ENCODE measurements at regions not wholly inside any gene's neighbourhood (a gene's known extent, or its start where the extent isn't known, plus 50 kb on each side); places are given as distances from the start of the nearest gene placed in this dataset.
"Not testable (repeated sequence)": the region's sequence is repeated elsewhere in the genome, so short reads cannot be mapped to it uniquely, and the experiment has no call there.

DNA sequence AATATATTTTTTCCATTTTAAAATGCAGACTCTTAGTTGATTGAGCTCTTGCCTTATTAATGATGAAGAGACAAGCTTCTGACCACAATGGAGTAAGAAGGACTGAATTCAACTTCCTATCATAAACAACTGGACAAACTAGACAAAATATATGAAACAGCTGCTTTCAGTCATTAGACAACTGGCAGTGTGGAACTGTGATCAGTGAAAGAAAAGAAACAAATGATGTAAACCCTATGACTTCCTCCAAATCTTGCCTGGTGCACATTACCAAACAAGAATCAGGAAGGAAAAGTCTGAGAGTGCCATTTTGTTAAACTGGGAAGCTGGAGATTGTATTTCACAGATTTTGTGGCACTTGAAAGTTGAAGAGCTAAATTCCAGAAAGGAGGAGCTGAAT lies 154.7 kb upstream of the ATXN7L3B start:
- no peak overlapping the region for H3K4me3 ChIP-seq (ENCODE audit: low read depth, low read length)
- no peak for DNase-seq (ENCODE audit: low read depth)
- TF ChIP-seq, protein P1, sequence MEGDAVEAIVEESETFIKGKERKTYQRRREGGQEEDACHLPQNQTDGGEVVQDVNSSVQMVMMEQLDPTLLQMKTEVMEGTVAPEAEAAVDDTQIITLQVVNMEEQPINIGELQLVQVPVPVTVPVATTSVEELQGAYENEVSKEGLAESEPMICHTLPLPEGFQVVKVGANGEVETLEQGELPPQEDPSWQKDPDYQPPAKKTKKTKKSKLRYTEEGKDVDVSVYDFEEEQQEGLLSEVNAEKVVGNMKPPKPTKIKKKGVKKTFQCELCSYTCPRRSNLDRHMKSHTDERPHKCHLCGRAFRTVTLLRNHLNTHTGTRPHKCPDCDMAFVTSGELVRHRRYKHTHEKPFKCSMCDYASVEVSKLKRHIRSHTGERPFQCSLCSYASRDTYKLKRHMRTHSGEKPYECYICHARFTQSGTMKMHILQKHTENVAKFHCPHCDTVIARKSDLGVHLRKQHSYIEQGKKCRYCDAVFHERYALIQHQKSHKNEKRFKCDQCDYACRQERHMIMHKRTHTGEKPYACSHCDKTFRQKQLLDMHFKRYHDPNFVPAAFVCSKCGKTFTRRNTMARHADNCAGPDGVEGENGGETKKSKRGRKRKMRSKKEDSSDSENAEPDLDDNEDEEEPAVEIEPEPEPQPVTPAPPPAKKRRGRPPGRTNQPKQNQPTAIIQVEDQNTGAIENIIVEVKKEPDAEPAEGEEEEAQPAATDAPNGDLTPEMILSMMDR (IDR thresholded peaks at IDR 0.05; ENCODE audit: low read depth, low read length, missing control alignments): no peak

DNA sequence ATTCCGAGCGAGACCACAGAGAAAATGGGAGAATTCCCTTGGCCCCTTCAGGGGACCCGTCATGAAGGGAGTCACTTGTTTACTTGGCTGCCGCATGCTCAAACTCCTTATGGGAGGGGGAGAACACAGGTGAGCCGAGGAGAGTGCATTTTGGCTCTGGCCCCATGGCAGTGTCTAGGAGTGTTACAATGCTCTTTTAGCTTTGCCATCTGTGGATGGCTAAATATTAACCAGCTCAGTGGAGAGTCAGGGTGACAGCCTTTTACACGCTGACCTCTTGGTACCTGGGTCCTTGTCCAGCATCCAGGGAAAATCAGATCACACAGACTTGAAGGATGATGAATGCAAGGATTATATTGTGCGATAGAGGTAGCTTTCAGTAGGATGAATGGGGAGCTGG lies 146.4 kb upstream of the ATXN7L3B start:
- TF ChIP-seq, protein P1 (IDR thresholded peaks at IDR 0.05; ENCODE audit: low read depth, low read length, missing control alignments): no peak
- no peak overlapping the region for H3K4me3 ChIP-seq (ENCODE audit: low read depth, low read length)
- no peak for DNase-seq (ENCODE audit: low read depth)

DNA sequence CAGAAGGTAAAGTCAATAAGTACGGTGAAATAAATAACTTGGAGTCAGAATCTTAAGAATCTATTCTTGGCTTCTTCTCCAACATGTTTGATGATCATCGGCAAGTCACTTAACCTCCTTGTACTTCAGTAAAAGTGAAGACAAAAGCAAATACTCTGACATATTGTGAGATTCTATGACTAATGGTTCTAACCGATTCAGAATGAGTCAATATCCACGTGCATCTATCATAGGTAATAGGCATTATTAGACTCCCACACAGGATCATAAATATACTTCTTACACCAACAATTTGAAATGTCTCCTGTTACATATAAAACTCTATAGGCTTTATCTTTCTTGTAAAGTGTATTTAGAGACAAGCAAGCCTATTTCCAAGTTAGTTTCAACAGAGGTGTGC lies 144.4 kb upstream of the ATXN7L3B start:
- TF ChIP-seq, protein P1 (IDR thresholded peaks at IDR 0.05; ENCODE audit: low read depth, low read length, missing control alignments): no peak
- H3K4me3 ChIP-seq (ENCODE audit: low read depth, low read length): no peak overlapping the region
- no peak for DNase-seq (ENCODE audit: low read depth)

DNA sequence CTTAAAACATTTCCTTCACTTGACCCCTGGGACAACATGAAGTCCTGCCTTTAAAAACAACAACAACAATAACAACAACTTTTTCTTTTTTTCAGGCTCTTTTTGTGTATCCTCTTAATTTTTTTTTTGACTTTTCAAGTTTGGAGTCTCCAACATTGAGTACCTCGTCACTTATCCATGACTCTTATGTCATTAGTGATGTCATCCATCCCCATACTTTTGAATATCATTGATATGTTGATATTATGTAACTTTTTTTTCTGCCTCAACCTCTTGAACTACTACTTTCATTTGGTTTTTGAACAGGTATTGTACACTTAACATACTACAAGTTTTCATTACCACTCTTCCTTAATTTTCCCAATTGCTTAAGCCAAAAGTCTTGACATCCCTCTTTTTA lies 143.0 kb upstream of the ATXN7L3B start:
- H3K4me3 ChIP-seq (ENCODE audit: low read depth, low read length): no peak overlapping the region
- TF ChIP-seq, protein P1 (IDR thresholded peaks at IDR 0.05; ENCODE audit: low read depth, low read length, missing control alignments): no peak

DNA sequence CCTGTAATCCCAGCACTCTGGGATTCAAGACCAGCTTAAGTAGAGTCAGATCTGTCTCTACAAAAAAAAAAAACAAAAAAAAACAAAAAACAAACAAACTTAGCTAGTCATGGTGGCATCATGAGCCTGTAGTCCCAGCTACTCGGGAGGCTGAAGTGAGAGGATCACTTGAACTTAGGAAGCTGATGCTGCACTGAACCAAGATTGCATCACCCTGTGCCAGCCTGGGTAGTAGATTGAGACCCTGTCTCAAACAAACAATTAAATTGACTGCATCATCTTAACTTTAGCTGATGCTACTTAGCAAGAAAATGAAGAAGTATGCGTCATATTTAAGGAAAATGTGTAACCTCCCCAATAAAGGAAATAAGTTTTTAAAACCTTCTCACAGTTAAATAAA lies 136.6 kb upstream of the ATXN7L3B start:
- DNase-seq (ENCODE audit: low read depth): no peak
- TF ChIP-seq, protein P1 (IDR thresholded peaks at IDR 0.05; ENCODE audit: low read depth, low read length, missing control alignments): no peak
- H3K4me3 ChIP-seq (ENCODE audit: low read depth, low read length): no peak overlapping the region

More for the DNA sequence above, 143.0 kb upstream of the ATXN7L3B start:
- no peak for DNase-seq (ENCODE audit: low read depth)

DNA sequence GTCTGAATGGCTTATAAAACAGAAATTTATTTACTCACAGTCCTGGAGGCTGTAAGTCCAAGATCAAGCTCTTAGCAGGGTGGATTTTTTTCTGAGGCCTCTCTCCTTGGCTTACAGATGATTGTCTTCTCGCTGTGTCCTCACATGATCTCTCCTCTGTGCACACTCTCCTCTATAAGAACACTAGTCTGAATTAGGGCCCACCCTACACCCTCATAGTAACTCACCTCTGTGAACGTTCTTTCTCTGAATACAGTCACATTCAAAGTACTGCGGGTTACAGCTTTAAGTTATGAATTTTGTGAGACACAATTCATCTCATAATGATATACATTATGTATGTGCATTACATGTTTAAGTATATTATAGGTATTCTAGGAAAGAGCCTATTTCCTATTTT lies 135.7 kb upstream of the ATXN7L3B start:
- H3K4me3 ChIP-seq (ENCODE audit: low read depth, low read length): no peak overlapping the region

DNA sequence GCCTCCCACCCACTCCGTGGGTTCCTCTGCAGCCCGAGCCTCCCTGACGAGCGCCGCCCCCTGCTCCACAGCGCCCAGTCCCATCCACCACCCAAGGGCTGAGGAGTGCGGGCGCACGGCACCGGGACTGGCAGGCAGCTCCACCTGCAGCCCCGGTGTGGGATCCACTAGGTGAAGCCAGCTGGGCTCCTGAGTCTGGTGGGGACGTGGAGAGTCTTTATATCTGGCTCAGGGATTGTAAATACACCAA lies 134.5 kb upstream of the ATXN7L3B start:
- H3K4me3 ChIP-seq (ENCODE audit: low read depth, low read length); DNase-seq (ENCODE audit: low read depth): not testable (repeated sequence)

More for the DNA sequence above, 135.7 kb upstream of the ATXN7L3B start:
- no peak for DNase-seq (ENCODE audit: low read depth)
- TF ChIP-seq, protein P1 (IDR thresholded peaks at IDR 0.05; ENCODE audit: low read depth, low read length, missing control alignments): no peak
